ENCODE measurements at regions not wholly inside any gene's neighbourhood (a gene's known extent, or its start where the extent isn't known, plus 50 kb on each side); places are given as distances from the start of the nearest gene placed in this dataset.

GRCh38 chr6:147793871-147794643 is 285.6 kb downstream of the SAMD5 start:
- Histone ChIP-seq H3K4me2 (ENCODE audit: low read depth, low read length, poor library complexity, severe bottlenecking) (no peak overlapping the region), H4K20me1 (ENCODE audit: insufficient read depth, low read depth, low read length) (no peaks in the 10 kb centered on the region), H2AFZ (ENCODE audit: low read length) (no peak overlapping the region), H3K9ac (ENCODE audit: low read length) (no peak overlapping the region), H3K4me3 (ENCODE audit: low read length) (no peak overlapping the region), H3K27me3 (ENCODE audit: low read length) (no peaks in the 10 kb centered on the region), H3K9me2 (replicated peaks; ENCODE audit: insufficient read depth, low read length) (no peaks in the 10 kb centered on the region), H3K4me1 (ENCODE audit: low read length) (no peaks in the 10 kb centered on the region), H3K9me3 (ENCODE audit: low read length) (no peaks in the 10 kb centered on the region), H3K36me3 (ENCODE audit: insufficient read depth, low read length) (no peaks in the 10 kb centered on the region), H3K27ac (ENCODE audit: low read length) (no peak overlapping the region), H3K79me2 (ENCODE audit: low read length) (no peaks in the 10 kb centered on the region)
- DNase-seq, result no peak

DNA sequence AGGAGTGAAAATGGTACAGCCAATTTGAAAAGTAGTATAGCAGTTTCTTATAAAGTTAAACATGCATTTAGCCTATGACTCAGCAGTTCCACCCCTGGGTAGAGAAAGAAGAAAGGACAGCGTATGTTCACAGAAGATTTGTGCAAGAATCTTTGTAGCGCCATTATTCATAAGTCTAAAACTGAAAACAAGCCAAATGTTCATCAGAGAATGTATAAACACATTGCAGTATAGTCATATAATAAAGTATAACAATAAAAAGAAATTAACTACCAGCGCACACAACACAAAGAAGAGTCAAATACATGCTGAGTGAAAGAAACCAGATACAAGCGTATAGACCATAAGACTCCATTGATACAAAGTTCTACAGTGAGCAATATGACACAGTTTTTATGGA is 294.0 kb downstream of the SAMD5 start:
- no peaks in the 10 kb centered on the region for H3K9me3 ChIP-seq (ENCODE audit: low read length)
- no peak overlapping the region for H3K9ac ChIP-seq (ENCODE audit: low read length)
- H3K4me1 ChIP-seq (ENCODE audit: low read length), result no peaks in the 10 kb centered on the region
- no peaks in the 10 kb centered on the region for H4K20me1 ChIP-seq (ENCODE audit: insufficient read depth, low read depth, low read length)
- H3K27ac ChIP-seq (ENCODE audit: low read length), result no peak overlapping the region
- no peak overlapping the region for H3K4me3 ChIP-seq (ENCODE audit: low read length)
- H3K9me2 ChIP-seq (replicated peaks; ENCODE audit: insufficient read depth, low read length), result no peaks in the 10 kb centered on the region
- no peak overlapping the region for H2AFZ ChIP-seq (ENCODE audit: low read length)
- DNase-seq, result no peak
- no peaks in the 10 kb centered on the region for H3K79me2 ChIP-seq (ENCODE audit: low read length)
- no peaks in the 10 kb centered on the region for H3K27me3 ChIP-seq (ENCODE audit: low read length)
- no peaks in the 10 kb centered on the region for H3K36me3 ChIP-seq (ENCODE audit: insufficient read depth, low read length)
- no peak overlapping the region for H3K4me2 ChIP-seq (ENCODE audit: low read depth, low read length, poor library complexity, severe bottlenecking)

GRCh38 chr6:147805155-147805554 is 296.7 kb downstream of the SAMD5 start:
- Histone ChIP-seq H3K9ac (ENCODE audit: low read length) (no peak overlapping the region), H3K79me2 (ENCODE audit: low read length) (no peaks in the 10 kb centered on the region), H3K9me2 (replicated peaks; ENCODE audit: insufficient read depth, low read length) (no peaks in the 10 kb centered on the region), H3K4me3 (ENCODE audit: low read length) (no peak overlapping the region), H3K4me1 (ENCODE audit: low read length) (no peaks in the 10 kb centered on the region), H4K20me1 (ENCODE audit: insufficient read depth, low read depth, low read length) (no peaks in the 10 kb centered on the region), H3K9me3 (ENCODE audit: low read length) (no peaks in the 10 kb centered on the region), H3K27ac (ENCODE audit: low read length) (no peak overlapping the region), H3K4me2 (ENCODE audit: low read depth, low read length, poor library complexity, severe bottlenecking) (no peak overlapping the region), H3K27me3 (ENCODE audit: low read length) (no peaks in the 10 kb centered on the region), H3K36me3 (ENCODE audit: insufficient read depth, low read length) (no peaks in the 10 kb centered on the region), H2AFZ (ENCODE audit: low read length) (no peak overlapping the region)
- no peak for DNase-seq

- Histone ChIP-seq H3K4me2 (ENCODE audit: low read depth, low read length, poor library complexity, severe bottlenecking) (no peak overlapping the region), H3K9ac (ENCODE audit: low read length) (no peak overlapping the region), H2AFZ (ENCODE audit: low read length) (no peak overlapping the region), H3K27ac (ENCODE audit: low read length) (no peak overlapping the region), H3K9me3 (ENCODE audit: low read length) (no peaks in the 10 kb centered on the region), H3K36me3 (ENCODE audit: insufficient read depth, low read length) (no peaks in the 10 kb centered on the region), H3K4me1 (ENCODE audit: low read length) (no peaks in the 10 kb centered on the region), H3K9me2 (replicated peaks; ENCODE audit: insufficient read depth, low read length) (no peaks in the 10 kb centered on the region), H3K27me3 (ENCODE audit: low read length) (no peaks in the 10 kb centered on the region), H4K20me1 (ENCODE audit: insufficient read depth, low read depth, low read length) (no peaks in the 10 kb centered on the region), H3K79me2 (ENCODE audit: low read length) (no peaks in the 10 kb centered on the region), H3K4me3 (ENCODE audit: low read length) (no peak overlapping the region)
- DNase-seq, result no peak
Measured at GRCh38 chr6:147806697-147807096, 298.2 kb downstream of the SAMD5 start.

DNA sequence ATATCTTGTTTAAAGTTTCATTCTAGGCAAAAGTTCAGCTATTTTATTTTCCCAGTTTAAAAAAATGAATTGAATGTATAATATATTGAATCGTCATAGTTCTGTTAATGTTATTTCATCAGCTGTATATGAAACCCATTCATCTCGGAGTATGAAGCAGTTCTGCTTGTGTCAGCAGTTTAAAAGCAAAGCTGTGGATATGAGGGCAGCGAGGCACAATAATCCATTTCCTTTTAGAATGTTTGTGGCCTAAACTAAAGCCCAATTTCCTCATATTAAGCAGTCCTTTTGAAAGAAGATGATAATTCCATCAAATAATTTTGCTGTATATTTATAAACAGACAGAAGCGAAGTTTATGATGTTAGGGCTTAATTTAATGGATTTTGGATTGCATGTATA is 300.1 kb downstream of the SAMD5 start:
- H3K27ac ChIP-seq (ENCODE audit: low read length), result no peak overlapping the region
- H3K9ac ChIP-seq (ENCODE audit: low read length), result no peak overlapping the region
- H4K20me1 ChIP-seq (ENCODE audit: insufficient read depth, low read depth, low read length), result no peaks in the 10 kb centered on the region
- no peaks in the 10 kb centered on the region for H3K4me1 ChIP-seq (ENCODE audit: low read length)
- H3K9me2 ChIP-seq (replicated peaks; ENCODE audit: insufficient read depth, low read length), result no peaks in the 10 kb centered on the region
- no peaks in the 10 kb centered on the region for H3K79me2 ChIP-seq (ENCODE audit: low read length)
- H3K27me3 ChIP-seq (ENCODE audit: low read length), result no peaks in the 10 kb centered on the region
- no peaks in the 10 kb centered on the region for H3K36me3 ChIP-seq (ENCODE audit: insufficient read depth, low read length)
- no peak overlapping the region for H3K4me2 ChIP-seq (ENCODE audit: low read depth, low read length, poor library complexity, severe bottlenecking)
- DNase-seq, result no peak
- no peak overlapping the region for H2AFZ ChIP-seq (ENCODE audit: low read length)
- H3K4me3 ChIP-seq (ENCODE audit: low read length), result no peak overlapping the region
- no peaks in the 10 kb centered on the region for H3K9me3 ChIP-seq (ENCODE audit: low read length)

- no peaks in the 10 kb centered on the region for H3K27me3 ChIP-seq (ENCODE audit: low read length)
- no peaks in the 10 kb centered on the region for H3K4me1 ChIP-seq (ENCODE audit: low read length)
- no peak overlapping the region for H3K9ac ChIP-seq (ENCODE audit: low read length)
- no peak for DNase-seq
- H3K9me2 ChIP-seq (replicated peaks; ENCODE audit: insufficient read depth, low read length), result no peaks in the 10 kb centered on the region
- H3K9me3 ChIP-seq (ENCODE audit: low read length), result no peaks in the 10 kb centered on the region
- H4K20me1 ChIP-seq (ENCODE audit: insufficient read depth, low read depth, low read length), result no peaks in the 10 kb centered on the region
- no peaks in the 10 kb centered on the region for H3K79me2 ChIP-seq (ENCODE audit: low read length)
- no peak overlapping the region for H3K4me2 ChIP-seq (ENCODE audit: low read depth, low read length, poor library complexity, severe bottlenecking)
- no peak overlapping the region for H3K4me3 ChIP-seq (ENCODE audit: low read length)
- no peak overlapping the region for H3K27ac ChIP-seq (ENCODE audit: low read length)
- H2AFZ ChIP-seq (ENCODE audit: low read length), result no peak overlapping the region
- H3K36me3 ChIP-seq (ENCODE audit: insufficient read depth, low read length), result no peaks in the 10 kb centered on the region
Measured at GRCh38 chr6:147811913-147812629, 303.6 kb downstream of the SAMD5 start.

GRCh38 chr6:147817042-147817689 is 308.7 kb downstream of the SAMD5 start:
- no peak for DNase-seq
- Histone ChIP-seq H2AFZ (ENCODE audit: low read length) (no peak overlapping the region), H3K27ac (ENCODE audit: low read length) (no peak overlapping the region), H3K4me2 (ENCODE audit: low read depth, low read length, poor library complexity, severe bottlenecking) (no peak overlapping the region), H3K9me3 (ENCODE audit: low read length) (no peaks in the 10 kb centered on the region), H3K9me2 (replicated peaks; ENCODE audit: insufficient read depth, low read length) (no peaks in the 10 kb centered on the region), H3K4me1 (ENCODE audit: low read length) (no peaks in the 10 kb centered on the region), H3K79me2 (ENCODE audit: low read length) (no peaks in the 10 kb centered on the region), H3K9ac (ENCODE audit: low read length) (no peak overlapping the region), H4K20me1 (ENCODE audit: insufficient read depth, low read depth, low read length) (no peaks in the 10 kb centered on the region), H3K36me3 (ENCODE audit: insufficient read depth, low read length) (no peaks in the 10 kb centered on the region), H3K4me3 (ENCODE audit: low read length) (no peak overlapping the region), H3K27me3 (ENCODE audit: low read length) (no peaks in the 10 kb centered on the region)

GRCh38 chr6:147820520-147820919 is 312.0 kb downstream of the SAMD5 start:
- no peak overlapping the region for H3K4me2 ChIP-seq (ENCODE audit: low read depth, low read length, poor library complexity, severe bottlenecking)
- H3K4me1 ChIP-seq (ENCODE audit: low read length), result no peaks in the 10 kb centered on the region

More at GRCh38 chr6:147820520-147820919, 312.0 kb downstream of the SAMD5 start:
- Histone ChIP-seq H3K27me3 (ENCODE audit: low read length) (no peaks in the 10 kb centered on the region), H2AFZ (ENCODE audit: low read length) (no peak overlapping the region), H3K4me3 (ENCODE audit: low read length) (no peak overlapping the region), H4K20me1 (ENCODE audit: insufficient read depth, low read depth, low read length) (no peaks in the 10 kb centered on the region), H3K79me2 (ENCODE audit: low read length) (no peaks in the 10 kb centered on the region), H3K36me3 (ENCODE audit: insufficient read depth, low read length) (no peaks in the 10 kb centered on the region), H3K27ac (ENCODE audit: low read length) (no peak overlapping the region), H3K9me3 (ENCODE audit: low read length) (no peaks in the 10 kb centered on the region), H3K9ac (ENCODE audit: low read length) (no peak overlapping the region), H3K9me2 (replicated peaks; ENCODE audit: insufficient read depth, low read length) (no peaks in the 10 kb centered on the region)
- DNase-seq, result no peak
